ENCODE measurements at regions not wholly inside any gene's neighbourhood (a gene's known extent, or its start where the extent isn't known, plus 50 kb on each side); places are given as distances from the start of the nearest gene placed in this dataset.

GRCh38 chr22:49330421-49331222 lies 497.1 kb downstream of the BRD1 start:
- DNase-seq = no peak

GRCh38 chr22:49329636-49330035 lies 498.0 kb downstream of the BRD1 start:
- no peak for DNase-seq

DNA sequence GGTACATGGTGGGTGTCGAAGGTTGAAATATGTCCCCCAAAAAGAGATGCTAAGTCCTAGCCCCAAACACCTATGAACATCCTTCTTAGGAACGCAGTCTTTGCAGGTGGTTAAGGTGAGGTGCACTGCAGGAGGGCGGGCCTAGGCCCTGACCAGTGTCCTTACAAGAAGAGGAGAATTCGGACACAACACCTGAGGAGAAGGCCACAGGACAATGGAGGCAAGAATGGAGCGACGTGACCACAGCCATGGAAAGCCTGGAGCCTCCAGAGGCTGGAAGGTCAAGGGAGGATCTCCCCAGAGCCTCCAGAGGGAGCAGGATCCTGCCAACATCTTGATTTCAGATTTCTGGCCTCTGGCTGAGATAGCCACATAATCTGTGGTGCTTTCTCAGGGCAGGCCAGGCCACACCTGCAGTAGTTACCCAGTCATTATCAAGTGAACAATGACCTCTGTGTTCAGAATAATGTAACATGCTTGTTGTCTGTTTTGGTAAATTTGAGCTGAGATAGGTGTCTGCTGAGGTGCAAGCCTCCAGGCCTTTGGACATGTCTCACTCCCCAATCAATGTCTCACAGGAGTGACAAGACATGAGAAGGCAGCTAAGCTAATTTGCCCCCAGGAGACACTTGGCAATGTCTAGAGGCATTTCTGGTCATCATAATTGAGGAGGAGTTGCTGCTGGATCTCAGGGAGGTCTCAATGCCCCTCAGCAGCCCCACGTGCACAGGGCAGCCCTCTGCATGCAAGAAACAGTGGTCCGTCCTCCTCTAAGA lies 498.9 kb downstream of the BRD1 start:
- no peak for DNase-seq

GRCh38 chr22:49328118-49328475 lies 499.6 kb downstream of the BRD1 start:
- DNase-seq = no peak

DNA sequence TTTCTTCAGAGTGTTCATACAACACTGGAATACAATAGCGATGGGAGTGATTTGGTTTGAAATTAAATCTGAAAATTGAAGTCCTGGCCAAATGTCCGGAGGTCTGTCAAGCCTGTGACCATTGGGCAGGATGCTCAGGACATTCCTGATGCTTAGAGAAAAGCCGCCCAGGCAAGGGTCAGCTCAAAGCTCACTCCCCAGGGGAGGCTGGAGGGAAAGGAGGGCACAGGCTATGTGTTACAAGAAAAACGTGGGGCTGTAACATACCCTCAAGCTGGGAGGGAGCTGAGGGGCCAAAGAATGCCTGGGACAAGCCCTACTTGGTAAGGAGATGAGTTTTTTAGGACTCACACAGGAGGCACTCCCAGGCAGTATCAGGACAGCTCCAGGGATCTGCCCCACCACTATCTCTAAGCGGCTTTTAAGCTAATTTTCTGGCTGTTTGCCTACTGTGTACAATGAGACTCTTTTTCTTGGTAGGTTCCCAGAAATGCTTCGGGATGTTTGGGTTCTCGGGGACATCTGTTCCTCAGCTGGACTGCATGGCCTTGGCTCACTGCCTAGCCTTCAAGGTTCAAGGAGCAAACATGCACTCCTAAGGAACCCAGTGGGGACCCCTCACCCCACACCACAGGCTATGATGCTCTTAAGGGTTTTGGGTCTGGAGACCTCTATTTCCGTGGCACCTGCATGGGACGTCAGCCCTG lies 500.1 kb downstream of the BRD1 start:
- no peak for DNase-seq

DNA sequence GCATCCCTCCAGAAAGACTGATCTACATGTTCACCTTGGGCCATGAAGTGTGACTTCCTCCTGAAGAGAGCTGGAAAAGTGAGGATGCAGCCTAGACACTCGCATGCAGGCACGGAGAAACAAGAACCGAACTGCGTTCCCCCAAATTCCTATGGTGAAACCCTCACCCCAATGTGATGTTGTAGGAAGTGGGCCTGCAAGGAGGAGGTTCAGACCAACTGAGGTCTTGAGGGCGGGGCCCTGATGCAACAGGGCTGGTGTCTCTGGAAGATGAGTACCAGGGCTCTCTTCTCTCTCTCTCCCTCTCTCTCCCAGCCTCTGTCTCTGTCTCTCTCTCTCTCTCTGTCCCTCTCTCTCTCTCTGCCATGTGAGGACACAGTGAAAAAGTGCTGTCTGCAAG lies 501.1 kb downstream of the BRD1 start:
- DNase-seq = no peak

DNA sequence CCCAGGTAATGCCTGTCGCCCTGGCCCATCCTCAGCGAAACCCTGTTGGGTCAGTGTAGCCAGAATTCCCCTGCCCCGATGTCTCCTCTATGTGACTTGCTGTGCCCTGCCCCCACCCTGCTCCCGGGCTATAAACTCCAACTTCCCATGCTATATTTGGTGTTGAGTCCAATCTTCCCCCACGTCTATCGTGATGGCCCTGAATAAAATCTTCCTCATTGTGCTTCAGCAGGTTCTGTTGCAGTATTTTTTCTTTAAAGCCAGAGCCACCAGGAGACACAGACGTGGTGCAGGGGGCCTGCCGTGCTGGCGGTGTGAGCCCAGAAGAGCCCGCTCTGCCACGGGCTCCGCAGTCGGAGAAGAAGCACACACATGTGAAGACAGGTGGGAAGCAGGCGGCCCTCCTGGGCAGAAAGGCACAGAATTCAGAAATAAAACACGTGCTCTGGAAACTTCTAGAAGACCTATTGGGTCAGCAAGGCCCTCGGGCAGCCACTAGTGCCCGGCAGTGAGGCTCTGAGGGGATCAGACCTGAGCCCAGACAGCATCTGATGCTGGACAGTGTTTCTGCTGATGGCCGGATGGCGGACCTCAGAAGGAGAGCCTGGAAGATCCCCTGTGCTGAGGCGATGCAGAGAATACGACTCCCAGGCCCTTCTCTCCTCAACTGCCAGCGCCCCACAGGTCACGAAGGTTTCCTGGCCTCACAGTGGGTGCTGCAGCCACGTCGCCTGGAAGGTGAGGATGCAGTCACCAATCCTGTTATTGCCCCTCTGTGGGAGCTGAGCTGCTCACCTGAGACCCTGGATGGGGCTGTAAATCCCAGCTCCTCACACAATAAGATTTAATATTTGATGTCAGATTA lies 501.9 kb downstream of the BRD1 start:
- no peak for DNase-seq

GRCh38 chr22:49324527-49325491 lies 502.9 kb downstream of the BRD1 start:
- DNase-seq = no peak

DNA sequence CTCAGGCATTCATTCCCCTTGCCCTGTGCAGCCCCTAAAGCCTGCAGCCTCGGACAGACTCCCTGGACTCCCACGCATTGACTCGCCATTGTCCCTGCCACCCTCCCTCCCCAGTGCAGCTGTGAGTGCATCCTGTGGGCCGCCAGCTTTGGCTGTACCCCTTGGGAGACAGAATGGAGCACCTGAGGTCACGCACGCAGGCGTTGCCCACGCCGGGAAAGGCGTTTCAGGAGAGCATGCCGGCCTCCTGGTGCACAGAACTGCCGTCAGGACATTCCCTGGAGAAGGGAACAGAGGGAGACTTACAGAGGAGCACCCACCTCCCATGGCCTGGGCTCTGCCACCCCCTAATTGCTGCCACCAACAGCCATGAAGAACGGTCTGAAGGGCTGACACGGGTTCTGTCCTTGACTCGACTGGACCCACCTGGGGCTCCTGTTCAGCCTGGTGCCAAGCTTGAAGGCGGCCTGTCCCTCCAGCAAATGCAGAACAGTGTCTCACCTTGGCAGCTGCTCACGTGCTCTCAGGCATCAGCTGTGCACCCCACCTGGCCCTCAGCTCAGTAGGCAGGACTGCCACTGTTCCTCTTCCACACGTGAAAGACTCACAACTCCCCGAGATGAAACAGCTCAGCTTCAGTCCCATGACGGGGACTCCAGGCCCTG lies 503.8 kb downstream of the BRD1 start:
- no peak for DNase-seq

DNA sequence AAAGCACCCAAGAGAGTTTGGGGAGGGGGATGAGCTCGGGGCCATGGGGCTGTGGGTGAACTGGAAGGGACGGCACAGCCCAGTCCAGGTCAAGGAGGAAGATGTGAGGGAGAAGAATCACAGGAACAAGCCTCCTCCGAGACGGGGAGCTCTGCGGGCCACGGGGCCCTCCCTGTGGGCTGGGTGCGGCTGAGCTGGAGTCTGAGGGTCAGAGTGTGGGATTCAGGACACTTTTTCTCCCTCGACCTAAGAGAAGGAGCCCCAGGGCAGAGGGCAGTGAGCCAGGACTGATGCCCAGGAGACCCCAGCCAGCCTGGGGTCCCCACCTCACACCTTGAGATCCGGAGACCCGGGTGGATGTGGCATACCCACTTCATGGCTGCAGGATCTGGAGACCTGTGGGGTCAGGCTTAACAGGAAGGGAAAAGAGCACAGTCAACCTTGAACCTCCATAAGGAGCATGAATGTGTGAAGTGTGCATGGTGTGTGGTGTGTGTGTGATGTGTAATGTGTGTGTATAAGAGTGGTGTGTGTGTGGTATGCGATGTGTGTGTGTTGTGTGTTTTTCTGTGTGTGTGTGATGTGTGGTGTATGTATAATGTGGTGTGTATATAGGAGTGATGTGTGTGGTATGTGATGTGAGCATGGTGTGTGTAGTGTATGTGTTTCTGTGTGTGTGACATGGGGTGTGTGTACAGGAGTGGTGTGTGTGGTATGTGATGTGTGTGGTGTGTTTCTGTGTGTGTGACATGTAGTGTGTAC lies 504.6 kb downstream of the BRD1 start:
- DNase-seq = no peak

- no peak for DNase-seq
These were observed 505.4 kb downstream of the BRD1 start for GRCh38 chr22:49322231-49322630.

- no peak for DNase-seq
These were observed 506.1 kb downstream of the BRD1 start for GRCh38 chr22:49321477-49322055.

- no peak for DNase-seq
These were observed 506.8 kb downstream of the BRD1 start for GRCh38 chr22:49320714-49321476.

- DNase-seq = no peak
These were observed 510.3 kb downstream of the BRD1 start for GRCh38 chr22:49317369-49317768.

DNA sequence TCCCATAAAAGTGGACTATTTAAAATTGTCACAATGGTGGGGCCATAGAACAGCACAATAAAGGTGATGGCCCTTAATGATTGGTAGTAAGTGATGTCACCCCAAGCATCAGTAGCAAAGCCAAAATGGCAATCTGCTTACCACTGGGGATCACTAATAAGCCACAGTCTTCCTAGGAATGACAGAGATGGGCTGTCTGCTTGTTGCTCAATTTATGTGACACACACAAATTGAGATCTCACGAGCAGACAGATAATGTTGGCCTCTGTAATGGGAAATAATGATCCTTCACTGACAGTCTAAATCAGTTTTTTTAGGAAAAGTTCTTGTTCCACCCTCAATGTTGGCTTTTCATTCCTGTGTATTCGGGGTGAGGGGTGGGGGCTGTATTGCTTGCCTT lies 515.1 kb downstream of the BRD1 start:
- DNase-seq = no peak

GRCh38 chr22:49310354-49310753 lies 517.3 kb downstream of the BRD1 start:
- DNase-seq = no peak

DNA sequence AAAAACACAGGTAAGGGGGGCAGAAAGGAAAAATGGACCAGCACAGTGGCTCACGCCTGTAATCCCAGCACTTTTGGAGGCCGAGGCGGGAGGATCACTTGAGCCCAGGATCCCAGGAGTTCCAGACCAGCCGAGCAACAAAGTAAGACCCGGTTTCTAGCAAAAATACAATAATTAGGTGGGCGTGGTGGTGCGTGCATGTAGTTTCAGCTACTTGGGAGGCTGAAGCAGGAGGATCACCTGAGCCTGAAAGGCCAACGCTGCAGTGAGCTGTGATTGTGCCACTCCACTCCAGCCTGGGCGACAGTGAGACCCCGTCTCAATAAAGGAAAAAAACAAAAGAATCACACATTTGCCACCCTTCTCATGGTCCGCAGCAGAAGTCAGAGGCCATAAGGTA lies 519.4 kb downstream of the BRD1 start:
- DNase-seq = peak; percentile 2

GRCh38 chr22:49307870-49308269 lies 519.8 kb downstream of the BRD1 start:
- peak; percentile 11 for DNase-seq

DNA sequence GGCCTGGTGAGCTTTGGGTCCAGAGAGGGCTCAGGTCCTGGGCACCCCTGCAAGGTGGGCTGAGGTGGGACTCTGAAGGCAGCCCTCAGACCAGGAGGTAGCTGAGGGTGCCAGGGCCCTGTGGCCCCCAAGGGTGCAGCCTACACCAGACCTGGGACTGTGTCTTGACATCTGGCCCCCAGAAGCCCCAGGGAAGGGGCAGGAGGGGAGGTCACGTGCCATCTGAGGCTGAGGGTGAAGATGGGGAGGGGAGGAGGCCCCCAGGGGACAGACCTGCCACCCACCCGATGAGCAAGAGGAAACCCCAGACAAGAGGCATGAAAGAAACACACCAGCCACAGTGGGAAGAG lies 520.2 kb downstream of the BRD1 start:
- DNase-seq = peak; percentile 11

Data from femur (tissue), 1 donor.